ENCODE measurements at regions not wholly inside any gene's neighbourhood (a gene's known extent, or its start where the extent isn't known, plus 50 kb on each side); places are given as distances from the start of the nearest gene placed in this dataset.

DNA sequence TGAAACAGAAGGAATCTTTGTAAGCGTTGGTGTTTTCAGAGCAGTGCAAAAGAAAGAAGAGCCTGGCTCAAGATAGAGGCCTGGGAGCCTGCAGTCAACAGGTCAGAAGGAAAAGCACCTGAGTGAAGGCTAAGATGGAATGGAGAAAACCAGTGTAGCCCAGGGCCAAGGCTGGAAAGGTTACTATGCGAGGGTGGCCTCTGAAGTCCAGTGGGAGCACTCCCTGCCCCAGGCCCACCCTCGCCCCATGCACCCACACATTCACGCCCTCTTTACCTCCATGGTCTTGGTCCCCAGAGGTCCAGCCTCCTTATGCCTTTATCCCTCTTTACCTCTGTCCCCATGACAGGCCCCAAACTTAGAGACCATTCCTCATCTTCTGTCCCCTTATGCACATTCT lies 169.2 kb upstream of the ZNF644 start:
- TF ChIP-seq, protein P1, sequence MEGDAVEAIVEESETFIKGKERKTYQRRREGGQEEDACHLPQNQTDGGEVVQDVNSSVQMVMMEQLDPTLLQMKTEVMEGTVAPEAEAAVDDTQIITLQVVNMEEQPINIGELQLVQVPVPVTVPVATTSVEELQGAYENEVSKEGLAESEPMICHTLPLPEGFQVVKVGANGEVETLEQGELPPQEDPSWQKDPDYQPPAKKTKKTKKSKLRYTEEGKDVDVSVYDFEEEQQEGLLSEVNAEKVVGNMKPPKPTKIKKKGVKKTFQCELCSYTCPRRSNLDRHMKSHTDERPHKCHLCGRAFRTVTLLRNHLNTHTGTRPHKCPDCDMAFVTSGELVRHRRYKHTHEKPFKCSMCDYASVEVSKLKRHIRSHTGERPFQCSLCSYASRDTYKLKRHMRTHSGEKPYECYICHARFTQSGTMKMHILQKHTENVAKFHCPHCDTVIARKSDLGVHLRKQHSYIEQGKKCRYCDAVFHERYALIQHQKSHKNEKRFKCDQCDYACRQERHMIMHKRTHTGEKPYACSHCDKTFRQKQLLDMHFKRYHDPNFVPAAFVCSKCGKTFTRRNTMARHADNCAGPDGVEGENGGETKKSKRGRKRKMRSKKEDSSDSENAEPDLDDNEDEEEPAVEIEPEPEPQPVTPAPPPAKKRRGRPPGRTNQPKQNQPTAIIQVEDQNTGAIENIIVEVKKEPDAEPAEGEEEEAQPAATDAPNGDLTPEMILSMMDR (IDR thresholded peaks at IDR 0.05) = no peak
- TF ChIP-seq, protein P2, sequence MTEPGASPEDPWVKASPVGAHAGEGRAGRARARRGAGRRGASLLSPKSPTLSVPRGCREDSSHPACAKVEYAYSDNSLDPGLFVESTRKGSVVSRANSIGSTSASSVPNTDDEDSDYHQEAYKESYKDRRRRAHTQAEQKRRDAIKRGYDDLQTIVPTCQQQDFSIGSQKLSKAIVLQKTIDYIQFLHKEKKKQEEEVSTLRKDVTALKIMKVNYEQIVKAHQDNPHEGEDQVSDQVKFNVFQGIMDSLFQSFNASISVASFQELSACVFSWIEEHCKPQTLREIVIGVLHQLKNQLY (CRISPR knock-in tag; IDR thresholded peaks at IDR 0.05) = no peak
- no peak for TF ChIP-seq CBFB (CRISPR knock-in tag; IDR thresholded peaks at IDR 0.05; ENCODE audit: low read depth)
- TF ChIP-seq NR2C2 (CRISPR knock-in tag; IDR thresholded peaks at IDR 0.05) = no peak
- TF ChIP-seq, protein P3, sequence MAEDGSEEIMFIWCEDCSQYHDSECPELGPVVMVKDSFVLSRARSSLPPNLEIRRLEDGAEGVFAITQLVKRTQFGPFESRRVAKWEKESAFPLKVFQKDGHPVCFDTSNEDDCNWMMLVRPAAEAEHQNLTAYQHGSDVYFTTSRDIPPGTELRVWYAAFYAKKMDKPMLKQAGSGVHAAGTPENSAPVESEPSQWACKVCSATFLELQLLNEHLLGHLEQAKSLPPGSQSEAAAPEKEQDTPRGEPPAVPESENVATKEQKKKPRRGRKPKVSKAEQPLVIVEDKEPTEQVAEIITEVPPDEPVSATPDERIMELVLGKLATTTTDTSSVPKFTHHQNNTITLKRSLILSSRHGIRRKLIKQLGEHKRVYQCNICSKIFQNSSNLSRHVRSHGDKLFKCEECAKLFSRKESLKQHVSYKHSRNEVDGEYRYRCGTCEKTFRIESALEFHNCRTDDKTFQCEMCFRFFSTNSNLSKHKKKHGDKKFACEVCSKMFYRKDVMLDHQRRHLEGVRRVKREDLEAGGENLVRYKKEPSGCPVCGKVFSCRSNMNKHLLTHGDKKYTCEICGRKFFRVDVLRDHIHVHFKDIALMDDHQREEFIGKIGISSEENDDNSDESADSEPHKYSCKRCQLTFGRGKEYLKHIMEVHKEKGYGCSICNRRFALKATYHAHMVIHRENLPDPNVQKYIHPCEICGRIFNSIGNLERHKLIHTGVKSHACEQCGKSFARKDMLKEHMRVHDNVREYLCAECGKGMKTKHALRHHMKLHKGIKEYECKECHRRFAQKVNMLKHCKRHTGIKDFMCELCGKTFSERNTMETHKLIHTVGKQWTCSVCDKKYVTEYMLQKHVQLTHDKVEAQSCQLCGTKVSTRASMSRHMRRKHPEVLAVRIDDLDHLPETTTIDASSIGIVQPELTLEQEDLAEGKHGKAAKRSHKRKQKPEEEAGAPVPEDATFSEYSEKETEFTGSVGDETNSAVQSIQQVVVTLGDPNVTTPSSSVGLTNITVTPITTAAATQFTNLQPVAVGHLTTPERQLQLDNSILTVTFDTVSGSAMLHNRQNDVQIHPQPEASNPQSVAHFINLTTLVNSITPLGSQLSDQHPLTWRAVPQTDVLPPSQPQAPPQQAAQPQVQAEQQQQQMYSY (CRISPR knock-in tag; IDR thresholded peaks at IDR 0.05) = no peak
- TF ChIP-seq, protein P4, sequence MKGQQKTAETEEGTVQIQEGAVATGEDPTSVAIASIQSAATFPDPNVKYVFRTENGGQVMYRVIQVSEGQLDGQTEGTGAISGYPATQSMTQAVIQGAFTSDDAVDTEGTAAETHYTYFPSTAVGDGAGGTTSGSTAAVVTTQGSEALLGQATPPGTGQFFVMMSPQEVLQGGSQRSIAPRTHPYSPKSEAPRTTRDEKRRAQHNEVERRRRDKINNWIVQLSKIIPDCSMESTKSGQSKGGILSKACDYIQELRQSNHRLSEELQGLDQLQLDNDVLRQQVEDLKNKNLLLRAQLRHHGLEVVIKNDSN (CRISPR knock-in tag; IDR thresholded peaks at IDR 0.05) = no peak
- TF ChIP-seq, protein P5, sequence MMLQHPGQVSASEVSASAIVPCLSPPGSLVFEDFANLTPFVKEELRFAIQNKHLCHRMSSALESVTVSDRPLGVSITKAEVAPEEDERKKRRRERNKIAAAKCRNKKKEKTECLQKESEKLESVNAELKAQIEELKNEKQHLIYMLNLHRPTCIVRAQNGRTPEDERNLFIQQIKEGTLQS (CRISPR knock-in tag; conservative IDR thresholded peaks at IDR 0.05) = no peak
- TF ChIP-seq CREM (CRISPR knock-in tag; IDR thresholded peaks at IDR 0.05) = no peak
